Fibroblast of mammary gland (primary cell): ENCODE measurements at regions not wholly inside any gene's neighbourhood (a gene's known extent, or its start where the extent isn't known, plus 50 kb on each side); places are given as distances from the start of the nearest gene placed in this dataset.

Experiments used
- DNase-seq: peaks from one replicate; pipeline ENCODE4 v3.0.0-alpha.2; 2010; ENCODE audit warnings: low read depth
- H3K4me3 ChIP-seq: 2 replicates; pipeline ENCODE4 v1.5.1; 2011; ENCODE audit warnings: low read depth, mild to moderate bottlenecking, low read length, moderate library complexity; ENCODE audit not compliant: control insufficient read depth
- TF ChIP-seq, protein P1 (sequence below): conservative IDR thresholded peaks from 2 replicates; pipeline ENCODE4 v1.5.1; 2011; ENCODE audit warnings: low read depth, low read length, inconsistent platforms; ENCODE audit not compliant: control insufficient read depth, insufficient read depth

- no peak for DNase-seq
- TF ChIP-seq, protein P1, sequence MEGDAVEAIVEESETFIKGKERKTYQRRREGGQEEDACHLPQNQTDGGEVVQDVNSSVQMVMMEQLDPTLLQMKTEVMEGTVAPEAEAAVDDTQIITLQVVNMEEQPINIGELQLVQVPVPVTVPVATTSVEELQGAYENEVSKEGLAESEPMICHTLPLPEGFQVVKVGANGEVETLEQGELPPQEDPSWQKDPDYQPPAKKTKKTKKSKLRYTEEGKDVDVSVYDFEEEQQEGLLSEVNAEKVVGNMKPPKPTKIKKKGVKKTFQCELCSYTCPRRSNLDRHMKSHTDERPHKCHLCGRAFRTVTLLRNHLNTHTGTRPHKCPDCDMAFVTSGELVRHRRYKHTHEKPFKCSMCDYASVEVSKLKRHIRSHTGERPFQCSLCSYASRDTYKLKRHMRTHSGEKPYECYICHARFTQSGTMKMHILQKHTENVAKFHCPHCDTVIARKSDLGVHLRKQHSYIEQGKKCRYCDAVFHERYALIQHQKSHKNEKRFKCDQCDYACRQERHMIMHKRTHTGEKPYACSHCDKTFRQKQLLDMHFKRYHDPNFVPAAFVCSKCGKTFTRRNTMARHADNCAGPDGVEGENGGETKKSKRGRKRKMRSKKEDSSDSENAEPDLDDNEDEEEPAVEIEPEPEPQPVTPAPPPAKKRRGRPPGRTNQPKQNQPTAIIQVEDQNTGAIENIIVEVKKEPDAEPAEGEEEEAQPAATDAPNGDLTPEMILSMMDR = no peak
- no peak overlapping the region for H3K4me3 ChIP-seq
Observed at GRCh38 chr17:14459955-14460354, 159.1 kb downstream of the HS3ST3B1 start.

GRCh38 chr17:14458724-14459123 lies 157.8 kb downstream of the HS3ST3B1 start:
- no peak overlapping the region for H3K4me3 ChIP-seq
- TF ChIP-seq, protein P1 = no peak
- no peak for DNase-seq

GRCh38 chr17:14454746-14455145 lies 153.9 kb downstream of the HS3ST3B1 start:
- H3K4me3 ChIP-seq = no peak overlapping the region
- DNase-seq = no peak
- TF ChIP-seq, protein P1 = no peak

GRCh38 chr17:14452856-14453255 lies 152.0 kb downstream of the HS3ST3B1 start:
- DNase-seq = peak; percentile 11
- TF ChIP-seq, protein P1 = no peak
- H3K4me3 ChIP-seq = no peak overlapping the region

- H3K4me3 ChIP-seq = no peak overlapping the region
- peak; percentile 38 for DNase-seq
- TF ChIP-seq, protein P1 = no peak
Observed at GRCh38 chr17:14451729-14452191, 150.9 kb downstream of the HS3ST3B1 start.

DNA sequence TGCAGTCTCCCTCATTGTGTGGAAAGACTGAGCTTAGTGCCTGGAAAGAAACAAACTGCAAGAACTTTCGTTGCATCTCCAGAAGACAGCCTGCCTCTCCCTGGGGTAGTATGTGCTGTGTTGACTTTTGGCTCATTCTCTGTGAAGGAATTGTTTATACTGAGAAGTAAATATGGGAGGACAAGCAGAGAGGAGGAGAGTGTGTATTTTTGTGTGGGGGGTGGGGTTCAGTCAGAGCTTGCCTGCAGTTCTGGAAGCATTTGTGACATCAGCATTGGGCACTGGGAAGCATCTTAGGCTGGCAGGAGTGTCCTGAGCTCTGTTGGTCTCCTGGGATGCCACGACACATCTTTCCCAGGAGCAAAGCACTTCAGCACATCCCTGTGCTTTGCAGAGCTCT lies 147.9 kb downstream of the HS3ST3B1 start:
- no peak for DNase-seq
- TF ChIP-seq, protein P1 = no peak

GRCh38 chr17:14446825-14447224 lies 145.9 kb downstream of the HS3ST3B1 start:
- no peak overlapping the region for H3K4me3 ChIP-seq
- TF ChIP-seq, protein P1 = no peak
- DNase-seq = no peak

More for the DNA sequence above, 147.9 kb downstream of the HS3ST3B1 start:
- no peak overlapping the region for H3K4me3 ChIP-seq
